HG03139 (cell line): ENCODE measurements at regions not wholly inside any gene's neighbourhood (a gene's known extent, or its start where the extent isn't known, plus 50 kb on each side); places are given as distances from the start of the nearest gene placed in this dataset.
"Not testable (repeated sequence)": the region's sequence is repeated elsewhere in the genome, so short reads cannot be mapped to it uniquely, and the experiment has no call there.

ENCODE experiments used
- ATAC-seq: cut with Tn5 transposase; IDR thresholded peaks from one replicate; pipeline ENCODE4 v1.9.1; 2021; ENCODE audit not compliant: unreplicated experiment

DNA sequence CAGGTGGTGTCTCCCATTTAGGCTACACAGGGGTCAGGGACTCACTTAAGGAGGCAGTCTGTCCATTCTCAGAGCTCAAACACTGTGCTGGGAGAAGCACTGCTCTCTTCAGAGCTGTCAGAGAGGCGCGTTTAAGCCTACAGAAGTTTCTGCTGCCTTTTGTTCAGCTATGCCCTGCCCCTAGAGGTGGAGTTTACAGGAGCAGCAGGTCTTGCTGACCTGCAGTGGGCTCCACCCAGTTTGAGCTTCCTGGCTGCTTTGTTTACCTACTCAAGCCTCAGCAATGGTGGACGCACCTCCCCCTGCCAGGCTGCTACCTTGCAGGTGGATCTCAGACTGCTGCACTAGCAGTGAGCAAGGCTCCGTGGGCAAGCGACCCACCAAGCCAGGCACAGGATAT, 260.1 kb downstream of the MEF2C start:
- ATAC-seq, result not testable (repeated sequence)

DNA sequence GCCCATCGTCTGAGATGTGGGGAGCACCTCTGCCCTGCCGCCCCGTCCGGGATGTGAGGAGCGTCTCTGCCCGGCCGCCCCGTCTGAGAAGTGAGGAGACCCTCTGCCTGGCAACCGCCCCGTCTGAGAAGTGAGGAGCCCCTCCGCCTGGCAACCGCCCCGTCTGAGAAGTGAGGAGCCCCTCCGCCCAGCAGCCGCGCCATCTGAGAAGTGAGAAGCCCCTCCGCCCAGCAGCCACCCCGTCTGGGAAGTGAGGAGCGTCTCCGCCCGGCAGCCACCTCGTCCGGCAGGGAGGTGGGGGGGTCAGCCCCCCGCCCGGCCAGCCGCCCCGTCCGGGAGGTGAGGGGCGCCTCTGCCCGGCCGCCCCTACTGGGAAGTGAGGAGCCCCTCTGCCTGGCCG, 267.2 kb downstream of the MEF2C start:
- ATAC-seq, result not testable (repeated sequence)

- no peak for ATAC-seq
Observed at GRCh38 chr5:88613051-88613450, 269.9 kb downstream of the MEF2C start.

GRCh38 chr5:88610586-88610985, 272.4 kb downstream of the MEF2C start:
- no peak for ATAC-seq

GRCh38 chr5:88607492-88607891, 275.5 kb downstream of the MEF2C start:
- no peak for ATAC-seq

DNA sequence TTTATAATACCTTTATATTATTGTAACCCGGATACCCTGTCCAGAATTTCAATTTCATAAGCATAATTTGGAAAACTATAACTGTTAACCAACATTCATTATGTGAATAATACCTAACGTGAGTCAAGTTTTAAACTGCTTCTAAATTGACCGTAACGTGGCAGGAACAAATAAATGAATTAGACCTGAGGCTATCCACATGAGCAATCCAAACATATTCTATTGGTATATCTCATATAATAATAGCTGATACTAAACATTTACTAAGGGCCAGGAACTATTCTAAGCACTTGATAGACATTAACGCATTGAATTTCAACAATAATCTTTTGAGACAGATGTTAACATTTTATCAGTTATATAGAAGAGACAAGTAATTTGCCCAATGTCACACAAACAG, 276.4 kb downstream of the MEF2C start:
- ATAC-seq, result no peak

DNA sequence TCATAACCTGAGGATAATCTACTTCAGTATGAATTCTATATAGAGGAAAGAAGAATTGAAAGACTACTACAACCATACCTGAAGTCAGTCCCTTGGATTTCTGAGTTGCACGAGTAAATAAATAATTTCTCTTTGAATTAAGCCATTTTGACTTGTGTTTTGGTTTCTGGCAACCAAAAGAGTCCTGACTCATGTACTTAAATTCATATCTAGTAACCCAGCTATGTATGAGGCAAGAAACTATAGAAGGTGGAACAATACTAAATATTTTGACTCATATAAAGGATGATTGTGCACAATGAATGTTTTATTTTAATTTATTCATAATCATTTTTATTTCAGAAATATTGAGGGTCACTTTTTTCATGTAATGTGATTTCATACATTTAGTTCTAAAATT, 276.8 kb downstream of the MEF2C start:
- ATAC-seq, result no peak

- no peak for ATAC-seq
Observed at GRCh38 chr5:88602584-88602983, 280.4 kb downstream of the MEF2C start.

DNA sequence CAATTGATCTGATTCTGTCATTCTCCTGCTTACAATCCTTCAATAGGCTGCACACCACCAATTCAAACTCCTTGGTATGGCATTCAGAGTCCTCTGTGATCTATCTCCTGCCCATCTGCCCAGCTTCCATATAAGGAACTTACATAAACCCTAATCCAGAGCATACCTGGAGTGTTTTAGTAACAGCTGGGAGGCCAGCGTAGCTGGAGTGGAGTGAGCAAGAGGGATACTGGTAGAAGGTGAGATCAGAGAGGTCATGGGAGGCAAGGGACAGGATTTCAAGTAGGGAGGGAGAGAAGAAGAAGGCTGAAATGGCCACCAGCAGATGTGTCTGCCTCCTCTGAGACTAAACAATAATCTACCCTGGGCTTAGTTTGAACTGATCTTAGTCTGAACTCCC, 288.5 kb downstream of the MEF2C start:
- ATAC-seq, result no peak

GRCh38 chr5:88588609-88589008, 294.4 kb downstream of the MEF2C start:
- ATAC-seq, result no peak

GRCh38 chr5:88583471-88583870, 299.5 kb downstream of the MEF2C start:
- ATAC-seq, result no peak

- no peak for ATAC-seq
Observed at GRCh38 chr5:88558366-88558765, 289.7 kb upstream of the TMEM161B start.

DNA sequence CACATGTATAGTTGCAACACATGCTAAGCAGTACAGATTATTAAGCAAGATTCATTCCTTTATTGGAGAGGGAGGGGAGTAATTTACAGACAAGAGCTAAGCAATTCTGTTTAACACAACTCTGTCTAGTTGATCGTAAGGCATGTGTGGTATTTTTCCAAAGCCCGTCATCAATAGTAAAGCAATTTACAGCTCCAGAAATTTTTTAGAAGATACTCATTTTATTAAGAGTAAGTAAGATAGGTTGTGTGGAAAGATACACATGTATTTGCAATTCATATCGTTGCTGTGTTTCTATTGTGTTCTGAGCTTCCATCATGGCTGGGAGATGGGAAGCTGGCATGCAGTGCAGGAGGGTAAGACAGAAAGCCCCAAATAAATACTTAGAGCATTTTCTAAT, 289.2 kb upstream of the TMEM161B start:
- no peak for ATAC-seq

DNA sequence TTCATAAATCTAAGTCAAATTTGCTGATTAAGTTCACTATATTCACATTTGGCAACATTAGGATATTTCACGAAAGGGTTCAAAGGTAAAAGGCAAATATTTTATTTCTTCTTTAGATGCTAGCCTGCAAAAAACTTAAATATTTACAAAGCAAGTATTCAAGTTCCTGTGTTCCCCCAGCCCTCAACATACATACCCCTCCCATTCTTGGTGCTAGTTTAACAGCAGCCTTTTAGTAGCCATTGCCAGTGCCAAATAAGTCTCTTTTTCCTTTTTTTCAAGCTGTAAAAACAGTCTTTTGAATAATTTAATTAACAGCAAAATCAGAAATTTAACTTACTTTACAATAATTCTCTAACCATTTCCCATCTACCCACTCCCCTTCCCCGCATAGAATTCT, 288.5 kb upstream of the TMEM161B start:
- ATAC-seq, result no peak

GRCh38 chr5:88556406-88556805, 287.8 kb upstream of the TMEM161B start:
- ATAC-seq, result no peak

DNA sequence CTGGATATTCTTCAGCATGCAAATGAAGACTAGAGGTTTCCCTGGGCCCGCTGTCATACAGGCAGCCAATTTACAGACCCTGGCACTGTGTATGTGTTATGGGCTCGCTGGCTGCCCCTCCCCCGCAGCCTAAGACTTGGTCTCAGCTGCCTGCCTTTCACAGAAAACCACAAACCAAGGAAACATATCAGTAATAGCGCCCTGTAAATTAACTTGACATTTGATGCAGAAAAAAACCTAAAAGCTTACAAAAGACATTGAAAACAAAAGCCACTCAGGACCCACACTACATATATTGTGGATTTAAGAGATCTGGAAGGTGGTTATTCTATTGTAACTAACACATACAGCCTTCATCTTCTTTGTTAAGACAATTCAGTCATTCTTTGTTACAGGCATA, 287.0 kb upstream of the TMEM161B start:
- ATAC-seq, result no peak

GRCh38 chr5:88553986-88554385, 285.3 kb upstream of the TMEM161B start:
- ATAC-seq, result no peak

- no peak for ATAC-seq
Observed at GRCh38 chr5:88553136-88553875, 284.7 kb upstream of the TMEM161B start.

DNA sequence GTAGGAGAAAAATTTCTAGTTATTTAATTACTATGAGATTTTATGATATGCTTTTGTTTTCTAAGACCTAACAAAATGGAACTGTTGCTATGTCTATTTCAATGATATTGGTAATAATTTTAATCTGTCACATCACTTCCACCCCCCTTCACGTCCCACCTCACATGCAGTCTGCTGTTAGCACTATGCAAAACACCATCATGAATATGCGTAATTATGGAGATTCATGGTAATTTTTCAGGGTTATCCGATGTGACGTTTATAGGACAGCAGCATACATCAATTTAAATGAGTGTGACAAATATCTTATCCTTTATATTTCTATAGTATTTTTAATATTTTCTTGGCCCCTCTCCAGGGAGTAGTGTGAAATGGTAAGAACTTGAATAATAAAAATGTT, 283.8 kb upstream of the TMEM161B start:
- no peak for ATAC-seq

GRCh38 chr5:88551724-88552345, 283.2 kb upstream of the TMEM161B start:
- no peak for ATAC-seq

GRCh38 chr5:88550736-88551135, 282.1 kb upstream of the TMEM161B start:
- ATAC-seq, result no peak

DNA sequence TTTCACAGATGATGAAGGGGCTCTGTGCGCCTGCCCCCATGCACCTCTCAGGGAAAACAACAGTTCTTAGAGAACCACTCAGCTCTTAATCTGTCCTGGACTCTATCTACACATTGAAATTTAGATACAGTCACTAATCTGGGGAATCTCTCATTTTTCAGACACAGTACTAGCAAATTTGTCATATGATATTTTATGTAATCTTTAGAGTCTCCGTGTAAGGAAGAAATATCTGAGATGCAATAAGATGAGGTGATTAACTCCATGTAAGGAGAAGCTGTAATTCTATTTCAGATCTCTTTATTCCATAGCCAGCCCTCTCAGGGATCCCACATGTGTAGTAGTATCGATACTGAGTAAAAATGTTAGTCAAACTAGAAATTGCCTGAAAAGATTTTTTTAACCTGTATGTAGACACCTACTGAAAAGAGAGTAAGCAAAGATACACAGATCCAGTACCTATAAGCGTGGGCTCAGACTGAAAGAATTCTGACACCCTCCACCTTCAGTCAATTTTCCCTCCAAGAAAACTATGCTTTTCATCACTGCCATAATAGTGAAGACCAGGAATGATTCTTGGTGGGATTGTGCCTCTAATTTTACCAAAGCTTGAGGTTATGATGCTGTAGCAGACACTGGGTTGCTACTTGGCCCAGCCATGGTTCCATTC, 279.6 kb upstream of the TMEM161B start:
- no peak for ATAC-seq
